IMR-90 (cell line): ENCODE measurements at regions not wholly inside any gene's neighbourhood (a gene's known extent, or its start where the extent isn't known, plus 50 kb on each side); places are given as distances from the start of the nearest gene placed in this dataset.

Experiments used
- BHLHE40 ChIP-seq: fragments of 150-350 bp; IDR thresholded peaks from 2 replicates; pipeline ENCODE4 v1.6.1; 2016; ENCODE audit warnings: mild to moderate bottlenecking, low read depth, low read length
- CEBPB ChIP-seq: IDR thresholded peaks from 2 replicates; pipeline ENCODE4 v1.6.1; 2012; ENCODE audit warnings: low read depth, low read length, improper control_type of control experiment
- CTCF ChIP-seq: conservative IDR thresholded peaks from 2 replicates; pipeline ENCODE4 v1.5.1; 2012; ENCODE audit warnings: mild to moderate bottlenecking, low read depth, low read length, improper control_type of control experiment
- ELK1 ChIP-seq: fragments of 150-350 bp; IDR thresholded peaks from 2 replicates; pipeline ENCODE4 v1.6.1; 2016; ENCODE audit warnings: low read depth, mild to moderate bottlenecking, low read length, moderate library complexity, borderline replicate concordance
- FOS ChIP-seq: fragments of 150-350 bp; IDR thresholded peaks from 2 replicates; pipeline ENCODE4 v1.6.1; 2016; ENCODE audit warnings: low read depth, low read length
- MAFK ChIP-seq: IDR thresholded peaks from 2 replicates; pipeline ENCODE4 v1.6.1; 2012; ENCODE audit warnings: low read depth, low read length, improper control_type of control experiment
- MAZ ChIP-seq: IDR thresholded peaks from 2 replicates; pipeline ENCODE4 v1.6.1; 2012; ENCODE audit warnings: low read depth, mild to moderate bottlenecking, low read length, improper control_type of control experiment, moderate library complexity, borderline replicate concordance
- MXI1 ChIP-seq: IDR thresholded peaks from 2 replicates; pipeline ENCODE4 v1.6.1; 2012; ENCODE audit warnings: low read depth, mild to moderate bottlenecking, low read length, moderate library complexity, borderline replicate concordance
- NFE2L2 ChIP-seq: fragments of 150-350 bp; IDR thresholded peaks from 2 replicates; pipeline ENCODE4 v1.6.1; 2016; ENCODE audit warnings: low read depth, mild to moderate bottlenecking, low read length
- POLR2A ChIP-seq: IDR thresholded peaks from 2 replicates; pipeline ENCODE4 v1.6.1; 2012; ENCODE audit warnings: mild to moderate bottlenecking, low read depth, low read length
- RAD21 ChIP-seq: IDR thresholded peaks from 2 replicates; pipeline ENCODE4 v1.6.1; 2012; ENCODE audit warnings: low read length, improper control_type of control experiment
- RCOR1 ChIP-seq: IDR thresholded peaks from 2 replicates; pipeline ENCODE4 v1.6.1; 2012; ENCODE audit warnings: mild to moderate bottlenecking, low read length, improper control_type of control experiment; ENCODE audit not compliant: insufficient replicate concordance
- USF2 ChIP-seq: fragments of 150-350 bp; IDR thresholded peaks from 2 replicates; pipeline ENCODE4 v1.6.1; 2017; ENCODE audit warnings: mild to moderate bottlenecking, antibody characterized with exemption, low read length, low read depth

- TF ChIP-seq POLR2A (no peak), CTCF (no peak), MAZ (no peak), CEBPB (no peak), RCOR1 (no peak), FOS (no peak), NFE2L2 (no peak), MAFK (no peak), MXI1 (no peak), ELK1 (no peak), RAD21 (no peak), BHLHE40 (no peak), USF2 (no peak)
Measured at GRCh38 chr14:82060219-82060618, 526.6 kb upstream of the SEL1L start.
